ENCODE measurements at regions not wholly inside any gene's neighbourhood (a gene's known extent, or its start where the extent isn't known, plus 50 kb on each side); places are given as distances from the start of the nearest gene placed in this dataset.
"Not testable (repeated sequence)": the region's sequence is repeated elsewhere in the genome, so short reads cannot be mapped to it uniquely, and the experiment has no call there.

DNA sequence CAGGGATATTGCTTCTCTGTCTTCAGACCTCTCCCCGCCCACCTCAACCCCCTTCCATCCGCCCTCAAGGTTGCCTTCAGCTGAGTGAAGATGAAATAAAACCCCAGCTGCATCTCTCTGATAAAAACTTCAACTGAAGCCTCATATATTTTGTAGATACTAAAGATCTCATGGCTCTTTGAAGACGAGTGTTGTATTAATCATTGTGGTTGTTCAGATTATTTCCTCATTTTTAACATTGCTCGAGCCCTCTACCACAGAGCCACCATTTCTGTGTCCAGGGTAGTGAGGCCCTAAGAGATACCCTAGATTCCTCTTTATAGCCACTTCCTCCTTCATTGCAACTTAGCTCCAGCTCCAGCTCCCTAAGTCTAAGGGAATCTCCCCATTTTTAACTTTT lies 312.8 kb upstream of the ZNF507 start:
- DNase-seq (ENCODE audit: low read depth in 3 of 3), result no peak

- DNase-seq (ENCODE audit: low read depth in 3 of 3), result no peak
These were observed 309.8 kb upstream of the ZNF507 start for GRCh38 chr19:32035626-32036025.

GRCh38 chr19:32038021-32038920 lies 307.1 kb upstream of the ZNF507 start:
- no peak for DNase-seq (ENCODE audit: low read depth in 3 of 3)

DNA sequence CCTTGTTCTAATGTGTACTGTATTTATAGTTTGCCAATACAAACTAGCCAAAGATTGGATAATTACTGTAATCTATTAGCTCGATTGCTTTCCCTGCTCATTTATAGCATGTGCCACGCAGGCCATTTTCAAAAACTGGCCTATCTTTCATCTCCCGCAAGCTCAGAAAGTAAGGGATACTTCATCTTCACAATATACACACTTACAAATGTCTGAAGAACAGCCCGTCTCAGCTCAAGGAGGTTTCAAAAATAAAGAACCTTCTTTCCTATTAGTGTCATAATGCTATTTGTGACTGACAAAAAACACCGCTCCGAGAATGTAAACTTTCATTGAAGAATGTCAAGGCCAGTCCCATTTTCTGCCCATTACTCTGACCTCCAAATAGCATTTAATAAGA lies 306.4 kb upstream of the ZNF507 start:
- no peak for DNase-seq (ENCODE audit: low read depth in 3 of 3)

DNA sequence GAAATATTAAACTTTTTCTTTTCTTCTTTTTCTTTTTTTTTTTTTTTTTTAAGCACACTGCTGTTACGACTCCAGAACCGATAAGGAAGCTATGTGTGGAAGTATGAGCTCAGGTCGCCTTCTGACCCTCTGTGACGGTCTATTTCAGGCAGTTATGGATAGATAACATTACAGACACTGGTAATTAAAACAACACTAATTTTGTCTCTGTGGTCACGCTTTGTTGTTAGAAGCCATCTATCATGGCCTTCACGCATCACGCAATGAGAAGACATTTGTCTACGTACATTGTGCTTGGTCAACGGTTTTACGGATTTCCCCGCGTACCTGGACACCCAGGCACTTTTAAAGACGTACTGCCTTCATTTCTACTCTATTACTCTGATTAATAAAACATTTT lies 306.0 kb upstream of the ZNF507 start:
- DNase-seq (ENCODE audit: low read depth in 3 of 3), result no peak

DNA sequence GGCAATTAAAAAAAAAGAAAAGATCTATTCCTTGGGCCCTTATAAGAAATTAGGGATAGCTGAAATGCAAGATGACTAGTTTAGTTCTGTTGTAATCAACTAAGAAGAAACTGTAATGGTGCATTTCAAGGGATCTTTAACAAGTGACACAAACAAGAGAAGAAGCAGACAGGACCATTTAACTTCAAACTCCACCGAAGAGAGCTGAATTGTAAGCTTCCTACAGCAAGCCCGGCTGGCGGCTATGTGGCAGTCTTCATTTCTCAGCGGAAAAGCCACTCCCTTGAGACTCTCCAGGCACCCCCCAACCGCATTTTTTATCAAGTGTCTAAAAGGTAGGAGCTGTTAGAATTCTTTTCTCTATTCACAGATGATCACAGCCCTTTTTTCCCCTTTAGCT lies 305.2 kb upstream of the ZNF507 start:
- no peak for DNase-seq (ENCODE audit: low read depth in 3 of 3)

- DNase-seq (ENCODE audit: low read depth in 3 of 3), result peak in 1 of 3 experiments; percentile 20
These were observed 303.6 kb upstream of the ZNF507 start for GRCh38 chr19:32041681-32042292.

DNA sequence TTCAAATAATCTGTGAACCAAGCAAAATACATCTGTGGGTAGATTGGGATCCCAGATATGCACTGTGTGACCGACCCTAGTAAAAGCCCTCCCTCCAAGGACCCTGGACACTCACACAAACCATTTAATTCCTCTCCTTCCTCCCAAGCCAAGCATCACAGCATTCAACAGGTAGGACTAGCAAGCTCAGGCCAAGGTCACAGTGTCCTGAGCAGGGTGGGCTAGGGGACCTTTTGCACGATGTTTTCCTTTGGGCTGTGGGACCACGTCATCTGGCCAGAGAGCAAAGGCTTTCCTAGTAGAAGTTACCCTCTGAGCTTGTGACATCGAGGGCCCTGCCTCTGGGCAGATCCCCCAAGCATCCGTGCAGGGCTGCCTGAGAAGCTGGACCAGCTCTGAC lies 297.6 kb upstream of the ZNF507 start:
- no peak for DNase-seq (ENCODE audit: low read depth in 3 of 3)

GRCh38 chr19:32053376-32053775 lies 292.0 kb upstream of the ZNF507 start:
- no peak for DNase-seq (ENCODE audit: low read depth in 3 of 3)

DNA sequence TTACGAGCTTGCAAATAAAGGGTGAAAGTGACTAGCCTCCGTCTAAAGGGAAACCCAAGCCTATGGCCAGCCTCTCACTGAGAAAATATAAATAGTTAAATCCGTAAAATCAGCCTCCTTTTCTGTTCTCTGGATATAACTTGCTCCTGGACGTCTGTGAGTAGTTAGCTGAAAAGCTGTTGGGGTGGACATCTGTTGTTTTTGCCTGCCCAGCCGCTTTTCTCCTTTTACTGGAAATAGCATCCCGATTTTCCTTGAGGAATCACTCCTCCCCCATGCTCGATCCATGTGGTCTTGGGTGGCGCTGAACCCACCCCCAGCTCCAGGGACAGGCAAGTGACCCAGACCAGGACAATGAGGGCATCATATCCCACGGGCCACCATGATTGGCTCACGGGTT lies 291.5 kb upstream of the ZNF507 start:
- DNase-seq (ENCODE audit: low read depth in 3 of 3), result no peak

- no peak for DNase-seq (ENCODE audit: low read depth in 3 of 3)
These were observed 287.3 kb upstream of the ZNF507 start for GRCh38 chr19:32058131-32058530.

GRCh38 chr19:32061315-32061714 lies 284.1 kb upstream of the ZNF507 start:
- no peak for DNase-seq (ENCODE audit: low read depth in 3 of 3)

DNA sequence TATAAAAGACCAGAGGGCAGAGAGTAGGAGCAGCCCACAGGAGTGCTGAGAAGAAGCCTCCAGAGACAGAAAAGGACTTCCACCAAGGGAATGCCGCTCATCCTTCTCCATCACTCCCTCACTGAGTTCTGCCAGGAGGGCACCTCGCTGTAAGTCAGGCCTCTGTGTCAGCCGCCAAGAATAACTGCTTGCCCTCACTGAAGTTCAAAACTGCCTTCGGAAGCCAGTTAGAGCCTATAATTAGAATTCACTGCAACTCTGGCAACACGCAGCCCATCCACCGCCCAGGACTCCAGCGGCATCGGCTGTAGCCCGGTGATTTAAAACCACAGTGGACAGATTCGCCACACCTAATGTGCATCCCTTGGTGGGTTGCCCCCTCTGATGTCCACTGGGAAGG lies 281.8 kb upstream of the ZNF507 start:
- no peak for DNase-seq (ENCODE audit: low read depth in 3 of 3)

GRCh38 chr19:32066056-32066455 lies 279.4 kb upstream of the ZNF507 start:
- no peak for DNase-seq (ENCODE audit: low read depth in 3 of 3)

GRCh38 chr19:32067685-32068084 lies 277.7 kb upstream of the ZNF507 start:
- no peak for DNase-seq (ENCODE audit: low read depth in 3 of 3)

- no peak for DNase-seq (ENCODE audit: low read depth in 3 of 3)
These were observed 276.6 kb upstream of the ZNF507 start for GRCh38 chr19:32068793-32069192.

- DNase-seq (ENCODE audit: low read depth in 3 of 3), result no peak
These were observed 275.3 kb upstream of the ZNF507 start for GRCh38 chr19:32070101-32070500.

- no peak for DNase-seq (ENCODE audit: low read depth in 3 of 3)
These were observed 263.4 kb upstream of the ZNF507 start for GRCh38 chr19:32082028-32082427.

DNA sequence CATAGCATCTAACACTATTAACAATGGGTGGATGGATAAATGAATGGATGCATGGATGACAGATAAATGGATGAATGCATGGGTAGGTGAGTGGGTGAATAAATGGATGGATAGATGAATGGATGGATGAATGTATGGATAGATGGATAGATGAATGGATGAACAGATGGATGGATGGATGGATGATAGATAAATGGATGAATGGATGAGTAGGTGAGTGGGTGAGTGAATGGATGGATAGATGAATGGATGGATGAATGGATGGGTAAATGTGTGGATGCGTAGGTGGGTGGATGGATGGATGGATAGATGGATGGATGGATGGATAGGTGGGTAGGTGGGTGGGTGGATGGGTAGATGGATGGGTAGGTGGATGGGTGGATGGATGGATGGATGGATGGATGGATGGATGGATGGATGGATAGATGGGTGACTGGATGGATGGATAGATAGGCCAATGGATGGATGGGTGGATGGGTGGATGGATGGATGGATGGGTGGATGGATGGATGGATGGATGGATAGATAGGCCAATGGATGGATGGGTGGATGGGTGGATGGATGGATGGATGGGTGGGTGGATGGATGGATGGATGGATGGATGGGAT lies 260.6 kb upstream of the ZNF507 start:
- not testable (repeated sequence) for DNase-seq (ENCODE audit: low read depth in 3 of 3)

DNA sequence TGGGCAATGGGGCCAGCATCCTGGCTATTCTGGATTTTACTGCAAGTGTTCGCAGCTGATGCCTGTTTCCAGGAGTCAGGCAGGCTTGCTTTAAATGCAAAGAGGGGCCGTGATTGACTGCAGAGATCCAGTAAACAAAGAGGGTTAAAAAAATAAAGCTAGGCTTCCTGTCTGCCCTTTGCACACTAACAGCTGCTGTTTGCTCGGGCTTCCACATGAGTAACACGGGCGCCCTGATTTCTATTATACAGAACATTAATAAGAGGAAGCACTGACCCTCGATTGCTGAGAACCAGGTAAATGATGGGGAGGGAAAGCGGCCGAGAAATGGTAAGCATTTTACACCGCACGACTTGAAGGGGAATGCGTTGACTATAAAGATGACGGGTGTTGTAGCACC lies 254.2 kb upstream of the ZNF507 start:
- DNase-seq (ENCODE audit: low read depth in 3 of 3), result no peak

DNA sequence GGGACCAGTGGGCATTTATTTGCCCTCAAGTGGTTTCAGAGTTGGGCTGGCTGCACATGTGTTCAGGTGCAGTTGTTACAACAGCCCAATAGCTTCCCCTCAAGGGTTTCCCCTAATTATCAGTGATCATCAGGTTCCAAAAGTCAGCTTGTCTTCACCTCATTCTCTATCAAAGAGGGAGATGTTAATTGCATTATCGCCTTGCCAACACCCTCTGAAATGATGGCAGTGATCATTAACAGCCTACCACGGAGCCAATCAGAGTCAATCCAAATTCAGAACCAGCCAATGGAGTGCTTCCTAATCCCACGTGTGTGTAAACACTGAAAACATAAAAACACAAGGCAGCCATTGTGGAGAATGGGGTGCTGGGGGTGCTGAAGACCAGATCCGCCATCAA lies 248.4 kb upstream of the ZNF507 start:
- DNase-seq (ENCODE audit: low read depth in 3 of 3), result no peak

DNA sequence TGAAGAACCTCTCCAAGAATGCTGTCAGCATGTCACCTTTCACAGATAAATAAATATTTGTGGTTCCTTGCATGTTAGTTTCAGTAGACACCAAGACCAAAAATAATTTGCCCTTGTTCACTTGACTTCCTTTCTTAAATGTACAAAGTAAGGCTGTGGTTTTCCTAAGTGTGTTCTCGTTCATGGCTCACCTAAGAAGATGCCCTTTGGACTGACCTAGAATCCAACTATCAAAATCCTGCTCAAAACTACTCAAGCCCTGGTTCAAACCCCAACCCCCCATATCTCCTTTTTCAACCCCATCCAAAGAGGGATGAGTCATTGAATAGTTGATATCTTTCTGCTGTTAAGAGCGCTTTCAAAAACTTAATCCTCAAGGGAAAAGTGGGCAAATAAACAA lies 247.8 kb upstream of the ZNF507 start:
- no peak for DNase-seq (ENCODE audit: low read depth in 3 of 3)

DNA sequence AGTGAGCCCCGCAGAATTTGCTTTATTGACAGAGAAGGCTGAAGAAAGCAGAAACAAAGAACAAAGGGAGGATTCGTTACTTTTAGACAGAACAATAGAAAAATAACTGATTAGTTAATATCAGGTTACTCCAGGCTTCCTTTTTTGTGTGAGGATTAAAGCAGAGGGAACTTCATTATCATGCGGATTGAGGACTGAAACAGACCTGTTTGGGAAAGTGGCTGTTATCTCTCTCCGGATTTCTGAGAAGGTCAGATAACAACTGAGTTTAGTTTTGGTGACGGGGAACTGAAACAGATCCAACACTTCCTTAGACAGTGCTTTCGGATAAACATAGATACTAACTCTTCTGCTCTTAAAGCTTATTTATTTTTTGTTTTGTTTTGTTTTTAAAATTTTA lies 246.4 kb upstream of the ZNF507 start:
- no peak for DNase-seq (ENCODE audit: low read depth in 3 of 3)
